GM12891 (cell line): ENCODE measurements at regions not wholly inside any gene's neighbourhood (a gene's known extent, or its start where the extent isn't known, plus 50 kb on each side); places are given as distances from the start of the nearest gene placed in this dataset.

ENCODE experiments used
- POLR2A ChIP-seq: IDR thresholded peaks from 2 replicates; pipeline ENCODE4 v1.6.1; 2011; ENCODE audit warnings: low read depth, low read length, control low read depth
- POLR2AphosphoS5 ChIP-seq: IDR thresholded peaks from 2 replicates; pipeline ENCODE4 v1.6.1; 2011; ENCODE audit warnings: low read depth, low read length, control low read depth
- POU2F2 ChIP-seq: IDR thresholded peaks from 2 replicates; pipeline ENCODE4 v1.6.1; 2011; ENCODE audit warnings: low read depth, mild to moderate bottlenecking, control low read depth, low read length, moderate library complexity
- SPI1 ChIP-seq: IDR thresholded peaks from 2 replicates; pipeline ENCODE4 v1.6.1; 2011; ENCODE audit warnings: low read depth, low read length, control low read depth
- TAF1 ChIP-seq: IDR thresholded peaks from 2 replicates; pipeline ENCODE4 v1.6.1; 2011; ENCODE audit warnings: low read depth, low read length, control low read depth

DNA sequence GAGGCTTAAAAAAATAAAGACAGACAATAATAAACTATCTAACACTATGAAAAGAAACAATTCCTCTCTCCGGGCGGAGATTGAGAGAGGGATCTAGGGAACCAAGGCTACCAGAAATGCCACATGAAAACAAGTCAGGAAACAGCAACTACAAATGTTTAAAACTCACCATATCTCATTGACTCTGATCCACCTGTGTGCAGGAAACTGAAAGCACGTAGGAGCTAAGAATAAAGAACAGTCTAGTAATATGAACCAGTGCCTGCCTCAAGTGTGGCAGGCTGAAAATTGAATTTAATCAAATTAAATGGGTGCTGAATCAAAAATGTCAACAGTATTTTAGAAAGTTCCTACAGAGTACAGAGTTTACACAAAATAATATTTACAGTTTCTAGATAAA is 1701.0 kb downstream of the SLITRK5 start:
- TF ChIP-seq POLR2A (no peak), POLR2AphosphoS5 (no peak), TAF1 (no peak), POU2F2 (no peak), SPI1 (no peak)
